HL-60/S4 treated with phorbol 12-myristate 13-acetate at 8.2 ng/mL for 4 days and 3 days (cell line): ENCODE measurements at regions not wholly inside any gene's neighbourhood (a gene's known extent, or its start where the extent isn't known, plus 50 kb on each side); places are given as distances from the start of the nearest gene placed in this dataset.

ENCODE experiments used
- in situ Hi-C: fragments of 300-500 bp; cut with MboI; formaldehyde crosslinking; loops from 2 replicates; pipeline ENCODE4 v1.15.0; 2022; ENCODE audit warnings: low sequenced_read_pairs

DNA sequence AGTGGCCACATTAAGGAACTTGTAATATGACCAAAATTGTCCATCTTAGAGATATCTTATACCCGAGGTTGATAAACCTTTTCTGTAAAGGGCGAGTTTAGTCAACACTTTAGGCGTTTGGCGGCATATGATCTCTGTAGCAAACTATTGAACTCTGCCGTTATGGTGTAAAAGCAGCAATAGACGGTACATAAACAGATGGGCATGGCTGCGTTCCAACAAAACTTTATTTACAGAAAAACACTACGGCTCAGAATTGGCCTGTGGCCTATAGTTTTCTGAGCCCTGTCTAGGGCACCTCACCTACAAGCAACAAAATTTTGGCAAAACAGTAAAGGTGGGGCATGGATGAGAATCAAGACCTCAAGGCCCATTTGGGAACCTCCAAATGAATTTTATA, 121.9 kb upstream of the HAAO start:
- in situ Hi-C loops: no loop called here

DNA sequence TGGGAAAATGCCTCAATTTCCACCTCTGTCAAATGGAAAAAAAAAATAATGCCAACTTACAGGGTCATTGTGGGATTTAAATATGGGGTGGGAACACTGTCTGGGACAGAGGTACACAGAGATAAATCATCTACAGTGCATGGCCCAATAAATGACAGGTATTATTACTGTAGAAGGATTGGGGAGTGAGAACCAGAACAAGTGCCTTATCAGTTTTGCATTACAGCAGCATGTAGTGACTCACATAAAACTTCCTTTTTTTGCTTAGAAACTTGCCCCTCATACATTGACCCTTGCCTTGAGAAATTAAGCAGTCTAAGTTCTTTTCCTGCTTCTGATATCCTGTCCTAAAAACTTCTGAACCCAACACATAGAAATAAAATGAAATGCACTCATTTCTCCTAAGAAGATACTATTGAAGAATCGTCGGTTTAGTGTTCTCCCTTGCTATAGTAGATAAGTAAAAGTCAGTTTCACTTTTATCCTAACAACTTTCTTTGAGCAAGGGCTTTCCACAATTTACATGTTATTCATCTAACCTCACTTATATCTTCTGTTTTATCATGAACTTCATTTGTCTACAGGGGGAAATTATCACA, 121.0 kb upstream of the HAAO start:
- in situ Hi-C loops: no loop called here

DNA sequence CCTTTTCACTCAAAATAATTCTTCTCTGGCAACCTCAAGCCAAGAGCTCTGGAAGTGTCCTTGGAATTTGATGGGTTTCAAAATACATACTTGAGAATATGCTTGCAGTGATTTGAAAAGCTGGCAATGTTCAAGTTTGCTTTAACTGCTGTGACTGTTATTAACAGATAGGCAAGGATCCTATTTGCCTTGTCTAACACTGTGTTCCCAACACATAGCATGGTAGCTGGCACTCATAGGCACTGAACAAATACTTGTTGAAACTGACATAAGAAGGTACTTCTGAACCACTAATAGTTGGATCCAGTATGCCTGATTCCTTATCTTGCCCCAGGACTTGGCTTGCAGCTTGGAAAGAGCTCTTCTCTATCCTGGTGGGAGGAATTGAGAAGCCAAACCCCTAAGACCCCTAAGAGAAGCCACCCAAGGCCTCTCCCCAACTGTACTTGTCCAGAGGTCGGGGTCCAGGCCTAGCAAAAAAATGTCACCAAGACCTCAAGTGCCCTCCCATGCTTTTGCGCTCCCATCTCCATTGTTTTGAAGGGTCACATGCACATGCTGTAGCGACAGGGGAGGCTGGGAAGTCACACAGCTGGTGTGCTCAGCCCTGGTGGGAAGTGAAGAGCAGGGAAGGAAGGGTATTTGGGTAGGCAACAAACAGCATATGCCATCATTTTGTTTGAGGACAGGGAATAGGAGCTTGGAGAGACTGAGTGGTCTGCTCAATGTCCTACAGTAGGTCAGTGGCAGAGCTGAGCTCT, 118.4 kb upstream of the HAAO start:
- in situ Hi-C loops: no loop called here

DNA sequence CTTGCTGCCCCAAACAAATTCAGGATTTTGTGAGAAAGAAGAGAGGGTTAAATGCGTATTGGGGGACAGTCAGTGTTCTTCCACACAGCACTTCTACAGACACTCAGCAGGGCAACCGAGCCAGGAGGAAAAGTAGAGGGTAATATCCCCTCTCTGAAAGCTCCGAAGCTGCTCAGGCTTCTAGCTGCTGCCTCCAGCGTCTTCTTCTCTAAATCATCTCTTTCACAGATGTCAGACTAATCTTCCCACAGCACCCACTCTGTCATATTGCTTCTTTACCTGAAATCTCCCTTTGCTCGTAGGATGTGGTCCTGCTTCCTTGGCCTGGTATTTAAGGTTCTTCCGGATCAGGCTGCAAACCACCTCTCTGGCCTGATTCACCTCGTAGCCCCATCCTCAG, 117.6 kb upstream of the HAAO start:
- in situ Hi-C loops: no loop called here

DNA sequence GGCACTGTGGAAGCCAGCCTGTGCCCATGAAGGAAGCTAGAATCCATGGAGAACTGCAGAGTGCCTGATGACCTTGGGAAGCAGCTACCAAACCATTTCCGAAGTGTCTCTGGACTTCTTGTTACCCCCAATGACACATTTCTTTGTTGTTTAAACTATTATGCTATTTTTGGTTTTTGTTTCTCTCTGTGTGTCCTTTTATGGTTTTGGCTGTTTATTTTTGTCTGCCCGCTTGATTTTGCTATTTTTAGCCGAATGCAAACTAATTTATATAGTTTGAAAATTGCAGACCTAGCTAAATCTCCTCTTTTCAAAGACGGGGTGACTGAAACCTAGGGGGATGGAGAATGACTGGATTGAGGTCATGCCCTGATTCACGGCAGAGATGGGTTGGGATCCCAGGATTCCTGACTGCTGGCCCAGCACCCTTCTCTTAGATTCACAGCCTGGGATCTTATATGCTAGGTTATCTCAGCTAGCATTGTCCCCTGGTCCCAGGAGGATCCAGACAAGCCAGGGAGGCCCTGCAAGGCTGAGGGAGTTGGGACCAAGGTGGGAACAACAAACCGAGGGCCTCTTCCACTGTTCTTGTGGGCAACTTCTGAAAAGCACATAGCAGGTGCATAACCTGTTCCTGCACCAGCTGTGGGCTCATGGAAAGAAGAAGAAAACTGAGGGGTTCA, 116.3 kb upstream of the HAAO start:
- in situ Hi-C loops: no loop called here

DNA sequence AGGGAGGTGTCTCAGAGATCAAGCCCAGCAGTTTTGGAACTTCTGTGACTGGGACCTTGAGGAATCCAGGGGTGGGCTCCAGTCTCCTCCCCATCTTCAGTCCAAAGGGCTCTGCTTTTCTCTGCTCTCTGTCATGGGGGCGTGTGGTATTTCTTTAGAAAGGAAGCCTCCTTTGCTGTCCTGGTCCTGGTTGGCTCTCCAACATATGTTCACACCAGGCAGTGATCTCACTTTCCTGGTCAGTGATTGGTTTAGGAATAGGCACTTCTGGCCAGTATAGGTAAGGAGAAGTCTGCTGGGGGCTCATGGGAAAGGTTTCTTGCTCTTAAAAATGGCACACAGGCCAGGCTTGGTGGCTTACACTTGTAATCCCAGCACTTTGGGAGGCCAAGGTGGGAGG, 115.5 kb upstream of the HAAO start:
- in situ Hi-C loops: no loop called here

DNA sequence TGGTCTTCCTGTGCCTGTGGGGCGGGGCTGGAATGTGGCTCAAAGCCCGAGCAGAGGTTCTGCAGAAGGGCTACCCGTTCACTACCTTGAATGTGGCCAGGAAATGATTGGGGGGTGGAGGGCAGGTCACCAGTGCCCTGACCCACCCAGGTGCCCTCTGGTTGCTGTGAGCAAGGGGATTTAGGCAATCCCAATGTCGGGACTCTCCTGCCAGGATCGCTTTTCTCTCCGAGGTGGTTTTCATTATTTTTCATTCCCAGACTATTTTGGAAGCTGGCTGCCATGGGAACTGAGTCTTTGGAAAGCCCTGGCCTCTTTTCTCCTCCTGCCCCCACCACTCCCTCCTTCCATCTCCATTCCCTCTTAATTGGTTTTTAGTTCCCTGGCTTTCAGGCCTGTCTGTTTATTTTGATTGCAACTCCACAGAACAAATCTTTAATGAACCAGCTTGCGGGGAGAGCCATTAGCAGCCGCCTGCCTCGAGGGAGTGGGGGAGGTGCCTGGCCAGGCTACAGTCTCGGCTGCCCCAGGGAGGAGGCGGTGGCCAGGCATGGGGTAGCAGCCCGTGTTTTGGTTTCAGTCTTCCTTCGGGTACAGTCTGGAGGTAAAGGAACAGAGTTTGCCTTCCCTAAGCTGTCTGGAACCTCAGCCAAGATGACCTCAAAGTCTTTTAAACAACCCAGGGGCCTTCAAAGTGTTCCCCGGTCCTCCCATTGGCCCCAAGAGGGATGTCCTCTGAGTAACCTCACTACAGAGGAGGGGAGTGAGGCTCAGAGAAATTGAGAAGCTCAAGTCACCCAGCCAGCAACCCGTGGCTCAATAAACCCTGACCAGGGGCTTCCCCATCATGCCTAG, 114.4 kb upstream of the HAAO start:
- in situ Hi-C loops: no loop called here

DNA sequence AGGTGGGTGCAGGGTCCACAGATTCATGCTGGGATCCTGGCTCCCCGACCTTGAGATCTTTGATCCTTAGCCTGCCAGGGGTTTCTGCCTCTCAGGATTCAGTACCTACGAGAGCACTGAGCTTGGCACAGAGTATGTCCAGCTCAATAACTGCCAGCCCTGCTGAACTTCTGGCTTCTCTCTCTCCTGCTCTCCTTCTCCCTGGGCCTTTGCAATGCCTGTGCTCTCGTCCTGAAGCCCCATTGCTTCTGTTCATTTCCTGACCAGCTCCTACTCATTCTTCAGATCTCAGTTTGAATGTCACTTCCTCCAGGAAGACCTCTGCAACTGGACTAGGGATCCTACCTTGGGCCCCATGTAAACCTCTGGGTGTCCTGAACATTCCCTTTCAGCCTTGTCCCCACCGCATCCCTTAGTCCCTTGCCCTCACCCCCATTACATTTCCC, 113.8 kb upstream of the HAAO start:
- in situ Hi-C loops: no loop called here

DNA sequence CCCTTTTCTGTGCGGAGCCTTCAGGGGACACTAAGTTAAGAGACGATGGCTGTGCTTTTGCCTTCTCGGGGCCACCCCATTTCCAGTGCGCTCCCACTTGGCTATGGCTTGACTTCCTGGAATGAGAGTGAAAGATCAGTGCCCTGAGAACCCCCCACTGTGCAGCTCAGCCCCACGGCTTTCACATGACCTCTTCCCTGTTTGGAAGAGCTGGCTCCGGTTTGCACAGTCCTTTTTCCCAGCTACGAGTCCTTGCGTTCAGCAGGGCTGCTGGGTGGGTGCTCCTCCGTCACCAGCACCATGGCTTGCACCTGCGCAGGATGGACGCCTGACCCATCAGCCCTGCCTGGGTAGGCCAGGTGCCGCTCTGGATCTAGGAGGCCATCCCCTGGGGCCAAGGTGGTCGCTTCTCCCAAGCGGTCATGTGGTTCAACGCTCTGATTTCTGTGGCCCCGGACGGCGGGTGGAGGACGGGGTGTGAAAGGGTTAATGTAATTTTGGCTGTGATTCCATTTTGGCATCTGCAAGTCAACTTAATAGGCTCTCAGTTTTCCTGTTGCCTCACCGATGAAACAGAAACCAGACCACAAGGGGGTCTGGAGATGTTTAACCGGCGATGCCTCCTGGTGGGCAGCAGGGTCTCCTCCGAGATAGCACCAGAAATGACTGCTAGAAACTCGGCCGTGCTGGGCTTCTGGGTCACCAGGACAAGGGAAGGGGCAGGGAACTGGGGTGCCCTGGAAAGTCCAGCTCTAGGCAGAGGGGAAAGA, 113.1 kb upstream of the HAAO start:
- in situ Hi-C loops: no loop called here

DNA sequence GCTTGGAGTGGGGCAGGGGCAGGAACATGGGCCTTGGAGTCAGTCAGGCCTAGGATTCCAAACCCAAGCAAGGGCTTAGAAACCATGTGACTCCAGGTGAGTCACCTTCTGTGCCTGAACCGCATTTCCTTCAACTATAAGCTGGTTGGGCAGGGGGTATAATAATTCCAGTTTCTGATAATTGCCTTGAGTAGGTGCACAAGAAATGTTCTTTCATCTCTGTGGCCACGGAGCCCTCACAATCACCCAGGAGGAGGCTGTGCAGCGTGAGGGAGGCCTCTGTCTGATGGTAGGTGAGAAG, 112.1 kb upstream of the HAAO start:
- in situ Hi-C loops: no loop called here

DNA sequence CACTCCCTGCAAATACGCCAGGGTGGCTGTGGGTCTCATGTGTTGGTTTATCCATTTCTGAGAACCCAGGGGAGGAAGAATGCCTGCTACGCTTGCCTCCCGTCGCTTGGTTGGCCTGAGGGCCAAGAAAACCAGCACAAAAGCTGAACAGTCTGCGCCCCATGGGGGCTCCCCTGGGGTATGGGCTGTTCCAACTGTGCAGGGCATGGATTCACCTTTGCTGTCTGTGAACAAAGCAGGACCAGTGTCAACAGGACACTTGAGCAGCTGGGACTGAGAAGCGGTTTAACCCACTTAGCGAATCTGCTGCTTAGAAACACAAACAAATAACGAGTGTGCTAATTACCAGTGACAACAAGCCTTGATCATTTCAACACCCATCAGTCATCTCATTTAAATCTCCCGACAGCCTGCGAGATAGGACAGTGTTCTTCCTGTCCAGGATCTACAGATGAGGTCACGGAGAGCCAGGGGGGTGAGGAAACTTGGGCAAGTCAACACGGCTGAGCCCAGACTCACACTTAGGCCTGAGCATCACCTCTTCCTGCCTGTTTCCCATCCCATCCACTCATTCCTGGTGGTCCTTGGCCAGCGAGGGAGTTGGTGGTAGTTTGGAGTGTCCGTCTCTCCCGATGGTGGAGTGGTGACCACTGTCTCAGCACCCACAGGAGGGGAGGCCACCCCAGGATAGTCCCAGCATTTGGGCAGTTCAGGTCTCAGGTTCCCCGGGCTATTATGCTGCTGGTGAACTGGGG, 111.6 kb upstream of the HAAO start:
- in situ Hi-C loops: no loop called here

DNA sequence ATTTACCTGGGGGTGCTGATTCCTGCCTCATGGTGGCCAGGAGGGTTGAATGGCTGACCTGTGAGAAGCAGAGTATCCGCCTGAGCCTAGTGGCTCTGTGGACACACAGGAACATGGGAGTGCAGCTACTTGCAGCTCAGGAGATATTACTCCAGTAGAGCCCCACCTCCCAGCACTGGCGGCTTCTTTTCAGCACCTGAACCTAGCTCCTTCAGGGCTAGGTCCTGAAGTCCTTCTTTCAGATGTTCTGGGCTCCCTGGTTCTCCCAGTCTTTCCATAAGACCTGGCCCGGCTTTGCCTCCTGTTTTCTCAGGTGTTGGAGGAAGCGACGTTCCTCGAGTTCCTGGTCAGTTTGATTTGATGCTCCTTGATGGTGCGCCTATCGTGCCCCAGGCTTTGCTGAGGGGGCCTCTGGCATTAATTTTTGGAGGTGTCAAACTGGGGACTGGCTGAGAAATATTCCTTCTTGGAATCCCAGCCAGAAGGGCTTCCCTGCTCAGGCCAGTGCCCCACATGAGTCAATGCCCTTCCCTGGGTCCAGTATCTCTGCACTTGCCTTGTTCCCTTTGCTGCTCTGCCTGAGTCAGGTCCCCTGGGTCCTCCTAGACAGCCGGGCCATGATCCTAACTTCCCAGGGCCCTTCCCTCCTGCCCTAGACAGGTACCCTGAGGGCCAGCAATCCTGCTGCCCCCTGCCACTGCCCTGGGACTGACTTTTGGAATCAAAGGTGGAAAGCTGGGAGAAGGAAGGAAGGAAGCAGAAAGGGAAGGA, 110.7 kb upstream of the HAAO start:
- in situ Hi-C loops: no loop called here

DNA sequence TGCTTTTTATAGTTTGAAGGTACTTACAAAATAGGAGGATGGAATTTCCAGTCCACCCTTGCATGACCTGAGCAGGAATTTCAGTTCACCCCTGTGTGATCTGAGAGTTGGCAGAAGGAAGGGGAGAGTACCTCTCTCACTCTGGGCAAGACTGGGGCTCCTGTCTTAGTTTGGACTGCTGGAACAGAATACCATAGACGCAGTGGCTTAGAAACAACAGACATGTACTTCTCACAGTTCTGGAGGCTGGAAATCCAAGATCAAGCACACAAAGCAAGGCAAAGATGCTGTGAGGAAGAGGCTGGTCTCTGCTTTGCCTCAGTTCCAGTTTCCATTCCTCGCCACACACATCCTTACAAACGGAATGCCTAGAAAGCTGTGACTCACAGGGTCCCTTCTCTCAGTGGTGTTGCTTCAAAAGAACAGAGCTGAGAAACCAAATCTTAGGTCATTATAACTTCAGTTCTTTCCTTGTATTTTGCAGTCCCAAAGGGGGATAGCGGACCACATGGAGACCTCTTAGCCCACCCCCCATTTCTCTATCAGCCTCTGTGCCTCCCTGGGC, 108.8 kb upstream of the HAAO start:
- in situ Hi-C loops: no loop called here

DNA sequence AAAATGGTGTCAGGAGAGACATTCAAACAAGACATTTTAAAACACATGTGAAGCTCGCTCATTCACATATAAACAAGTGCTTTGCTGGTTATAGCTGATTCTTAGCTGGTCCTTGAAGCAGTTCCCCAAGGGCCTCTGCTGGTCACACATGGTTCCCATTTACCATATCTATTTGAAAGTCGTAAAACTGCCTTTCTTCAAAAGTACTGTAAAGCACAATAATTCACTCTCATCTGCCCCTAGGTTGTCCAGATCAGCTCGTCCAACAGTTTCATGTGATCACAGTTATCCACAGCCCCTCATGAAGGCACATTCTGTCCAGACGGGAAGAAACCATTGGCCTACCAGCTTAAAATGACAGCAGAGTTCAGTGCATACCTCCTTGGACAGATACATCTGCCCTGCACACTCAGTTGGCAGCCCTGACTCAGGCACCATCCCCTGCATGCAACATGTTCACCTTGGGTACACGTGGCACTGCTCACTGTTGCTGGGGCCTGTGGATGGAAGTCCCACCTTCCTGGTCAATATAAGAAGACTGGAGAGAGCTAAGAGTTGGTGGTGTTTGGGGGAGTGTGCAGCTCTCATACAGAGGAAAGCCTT, 108.0 kb upstream of the HAAO start:
- in situ Hi-C loops: no loop called here

DNA sequence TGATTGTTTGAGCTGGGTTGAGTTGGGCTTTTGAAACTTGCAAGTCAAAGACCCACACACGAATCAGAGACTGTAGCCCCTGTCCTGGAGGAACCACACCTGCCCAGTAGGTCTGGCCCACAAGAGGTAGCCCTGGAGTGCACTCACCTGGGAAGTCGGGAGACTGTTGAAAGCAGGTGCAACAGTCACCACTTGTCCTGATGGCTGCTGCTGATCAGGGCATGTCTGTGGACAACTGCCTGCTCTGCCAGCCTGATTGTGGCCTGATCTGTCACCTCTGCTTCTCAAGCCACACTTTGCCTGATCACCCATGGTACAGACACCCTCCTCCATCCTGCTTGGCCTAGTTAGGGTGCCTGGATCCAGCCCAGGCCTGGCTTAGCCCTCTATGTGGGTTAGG, 105.0 kb upstream of the HAAO start:
- in situ Hi-C loops: no loop called here

DNA sequence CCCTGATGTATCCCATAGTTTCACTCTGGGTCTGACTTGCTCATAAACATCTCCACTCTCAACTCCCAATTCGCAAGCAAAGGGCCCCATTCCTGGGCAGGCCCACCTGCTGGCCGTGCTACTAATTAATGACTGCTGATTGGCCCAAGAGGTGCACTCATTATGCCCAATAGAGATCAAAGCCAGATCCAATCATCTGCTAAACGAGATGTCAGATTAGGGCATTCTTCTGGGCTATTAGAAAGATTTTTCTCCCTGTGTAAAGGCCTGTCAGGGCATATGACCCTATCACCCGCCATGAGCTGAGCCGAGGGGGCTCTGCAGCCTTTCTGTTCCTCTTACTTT, 103.4 kb upstream of the HAAO start:
- in situ Hi-C loops: no loop called here

DNA sequence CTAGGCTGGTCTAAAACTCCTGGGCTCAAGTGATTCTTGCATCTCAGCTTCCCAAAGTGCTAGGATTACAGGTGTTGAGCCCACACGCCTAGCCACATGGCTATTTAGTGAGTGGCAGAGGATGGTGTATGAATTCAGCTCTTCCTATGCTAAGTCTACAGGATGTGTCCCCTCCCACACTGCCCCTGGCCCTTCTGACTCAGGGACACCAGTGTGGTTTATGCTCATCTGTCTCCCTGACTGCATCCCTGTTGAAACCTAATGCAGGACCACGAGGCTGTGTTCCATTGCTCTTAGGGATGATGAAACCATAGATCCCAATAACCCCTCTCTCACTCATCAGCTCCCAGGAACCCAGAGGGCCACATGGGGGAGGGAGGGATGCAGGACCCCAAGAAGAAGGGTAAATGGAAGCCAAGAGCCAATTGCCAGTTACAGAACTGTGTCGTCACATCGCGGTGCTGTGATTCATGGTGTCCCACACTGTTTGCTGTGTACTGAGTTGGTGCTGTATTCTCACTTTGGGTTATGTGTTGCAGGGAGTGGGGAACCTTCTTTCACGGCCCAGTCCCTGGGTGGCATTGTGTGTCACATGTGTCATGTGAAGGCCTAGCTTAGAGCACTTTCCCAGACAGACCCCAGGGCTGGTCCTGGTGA, 102.9 kb upstream of the HAAO start:
- in situ Hi-C loops: no loop called here

DNA sequence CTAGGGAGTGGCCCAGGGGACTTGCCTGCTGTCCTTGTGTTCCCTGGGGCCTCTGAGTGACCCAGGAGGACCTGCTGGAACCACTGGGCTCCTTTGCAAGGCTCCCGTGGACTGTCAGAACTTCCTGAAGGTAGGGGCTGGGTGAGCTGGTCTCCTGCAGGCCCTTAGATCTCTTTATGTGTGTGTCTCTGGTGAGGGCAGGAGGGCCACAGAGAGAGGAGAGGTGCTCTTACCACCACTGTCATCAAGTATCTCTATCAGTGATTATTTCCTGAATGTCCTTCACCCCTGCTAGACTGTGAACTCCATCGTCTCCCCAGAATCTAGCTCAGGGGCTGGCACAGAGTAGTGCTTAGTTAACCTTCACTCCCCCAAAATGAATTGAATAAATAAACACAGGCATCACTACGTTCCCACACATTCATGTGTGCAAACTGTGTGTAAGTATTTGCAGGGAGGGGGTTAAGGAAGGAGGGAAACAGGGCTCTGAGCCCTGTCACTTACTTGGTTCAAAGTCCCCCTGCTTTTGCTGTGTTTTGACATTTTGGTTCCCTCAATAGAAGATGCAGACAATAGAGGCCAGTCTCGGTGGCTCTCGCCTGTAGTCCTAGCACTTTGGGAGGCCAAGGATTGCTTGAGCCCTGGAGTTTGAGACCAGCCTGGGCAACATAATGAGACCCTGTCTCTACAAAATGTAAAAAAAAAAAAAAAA, 100.8 kb upstream of the HAAO start:
- in situ Hi-C loops: no loop called here
